DND-41 (cell line): ENCODE measurements at regions not wholly inside any gene's neighbourhood (a gene's known extent, or its start where the extent isn't known, plus 50 kb on each side); places are given as distances from the start of the nearest gene placed in this dataset.

Experiments used
- ATAC-seq: fragments of 200-7000 bp; cut with Tn5 transposase; 3 replicates; pipeline ENCODE4 v1.9.1; 2021; ENCODE audit warnings: low read depth; ENCODE audit not compliant: insufficient read depth
- DNase-seq: peaks from one replicate; pipeline ENCODE4 v3.0.0-alpha.2; 2020
- H2AFZ ChIP-seq: 2 replicates; pipeline ENCODE4 v1.6.0; 2012; ENCODE audit warnings: low read depth, low read length
- H3K27ac ChIP-seq: 2 replicates; pipeline ENCODE4 v1.5.1; 2012; ENCODE audit warnings: low read length, inconsistent platforms
- H3K27me3 ChIP-seq: fragments of 200-600 bp; sonication (generic); 2 replicates; pipeline ENCODE4 v1.6.0; 2012; ENCODE audit warnings: low read length, mild to moderate bottlenecking, inconsistent platforms; ENCODE audit not compliant: insufficient read depth, poor library complexity
- H3K36me3 ChIP-seq: 2 replicates; pipeline ENCODE4 v1.5.1; 2012; ENCODE audit warnings: low read length, inconsistent platforms; ENCODE audit not compliant: insufficient read depth
- H3K4me1 ChIP-seq: 2 replicates; pipeline ENCODE4 v1.5.1; 2012; ENCODE audit warnings: mild to moderate bottlenecking, low read length; ENCODE audit not compliant: insufficient read depth
- H3K4me2 ChIP-seq: 2 replicates; pipeline ENCODE4 v1.6.0; 2012; ENCODE audit warnings: mild to moderate bottlenecking, moderate library complexity, low read length, inconsistent platforms; ENCODE audit not compliant: insufficient read depth
- H3K4me3 ChIP-seq, 2 experiments: fragments of 200-600 bp in 1 of 2; shearing (Covaris generic) in 1 of 2; 2 replicates each; pipeline ENCODE4 v1.5.1; 2012 to 2016; ENCODE audit warnings: inconsistent platforms in 2 of 2, low read length in 2 of 2, mild to moderate bottlenecking in 2 of 2, low read depth in 1 of 2, moderate library complexity in 1 of 2
- H3K79me2 ChIP-seq: 2 replicates; pipeline ENCODE4 v1.6.0; 2012; ENCODE audit warnings: low read length, inconsistent platforms; ENCODE audit not compliant: insufficient read depth
- H3K9ac ChIP-seq: 2 replicates; pipeline ENCODE4 v1.6.0; 2012; ENCODE audit warnings: low read depth, mild to moderate bottlenecking, inconsistent platforms, low read length, moderate library complexity
- H3K9me3 ChIP-seq: 2 replicates; pipeline ENCODE4 v1.5.1; 2012; ENCODE audit warnings: low read length, moderate library complexity, mild to moderate bottlenecking, inconsistent platforms; ENCODE audit not compliant: insufficient read depth, severe bottlenecking
- H4K20me1 ChIP-seq: 2 replicates; pipeline ENCODE4 v1.6.0; 2012; ENCODE audit warnings: low read length; ENCODE audit not compliant: insufficient read depth
- EZH2 ChIP-seq: IDR thresholded peaks from 3 replicates; pipeline ENCODE4 v1.6.1; 2012; ENCODE audit warnings: borderline replicate concordance, low read depth, mild to moderate bottlenecking, moderate library complexity, low read length, inconsistent platforms; ENCODE audit not compliant: severe bottlenecking
- TF ChIP-seq, protein P1 (sequence below): IDR thresholded peaks from 2 replicates; pipeline ENCODE4 v1.5.1; 2012; ENCODE audit warnings: borderline replicate concordance, low read length, moderate library complexity, mild to moderate bottlenecking; ENCODE audit not compliant: poor library complexity, severe bottlenecking; ENCODE audit errors: extremely low read depth

DNA sequence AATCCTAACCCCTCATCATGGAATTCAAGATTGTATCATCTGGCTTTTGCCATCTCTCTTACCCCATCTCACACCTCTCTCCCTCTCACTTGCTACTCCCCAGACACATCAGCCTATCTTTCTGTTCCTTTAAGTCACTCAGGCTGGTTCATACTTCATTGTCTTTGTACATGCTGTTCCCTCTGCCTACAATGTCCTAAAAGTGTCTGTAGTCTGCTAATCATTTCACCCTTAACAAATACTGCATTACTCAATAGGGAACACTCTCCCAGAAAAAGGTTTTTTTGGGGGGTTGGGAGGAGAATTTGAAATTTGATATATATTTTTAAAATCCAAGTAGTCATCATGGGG lies 146.2 kb upstream of the KLF7 start:
- H3K79me2 ChIP-seq: no peaks in the 10 kb centered on the region

DNA sequence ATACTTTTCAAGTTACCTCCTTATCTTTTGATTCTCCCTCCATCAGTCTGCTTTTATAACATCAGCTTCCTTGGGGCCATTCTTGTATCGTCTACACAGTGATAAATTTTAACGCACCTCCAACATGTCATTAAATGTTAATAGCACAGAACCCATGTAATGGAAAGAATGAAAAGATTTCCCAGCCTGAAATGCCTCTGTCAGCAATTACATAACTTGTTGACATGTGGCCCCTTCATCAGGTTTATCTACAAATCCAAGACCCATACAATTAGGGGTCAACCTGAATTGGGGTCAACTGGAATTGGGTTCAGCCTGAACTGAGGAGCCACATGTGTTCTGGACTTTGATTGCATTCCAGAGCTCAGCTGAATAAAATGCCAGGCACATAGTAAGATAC lies 148.2 kb upstream of the KLF7 start:
- no peaks in the 10 kb centered on the region for H3K36me3 ChIP-seq

More for the DNA sequence above, 146.2 kb upstream of the KLF7 start:
- H4K20me1 ChIP-seq: no peaks in the 10 kb centered on the region
- TF ChIP-seq, protein P1, sequence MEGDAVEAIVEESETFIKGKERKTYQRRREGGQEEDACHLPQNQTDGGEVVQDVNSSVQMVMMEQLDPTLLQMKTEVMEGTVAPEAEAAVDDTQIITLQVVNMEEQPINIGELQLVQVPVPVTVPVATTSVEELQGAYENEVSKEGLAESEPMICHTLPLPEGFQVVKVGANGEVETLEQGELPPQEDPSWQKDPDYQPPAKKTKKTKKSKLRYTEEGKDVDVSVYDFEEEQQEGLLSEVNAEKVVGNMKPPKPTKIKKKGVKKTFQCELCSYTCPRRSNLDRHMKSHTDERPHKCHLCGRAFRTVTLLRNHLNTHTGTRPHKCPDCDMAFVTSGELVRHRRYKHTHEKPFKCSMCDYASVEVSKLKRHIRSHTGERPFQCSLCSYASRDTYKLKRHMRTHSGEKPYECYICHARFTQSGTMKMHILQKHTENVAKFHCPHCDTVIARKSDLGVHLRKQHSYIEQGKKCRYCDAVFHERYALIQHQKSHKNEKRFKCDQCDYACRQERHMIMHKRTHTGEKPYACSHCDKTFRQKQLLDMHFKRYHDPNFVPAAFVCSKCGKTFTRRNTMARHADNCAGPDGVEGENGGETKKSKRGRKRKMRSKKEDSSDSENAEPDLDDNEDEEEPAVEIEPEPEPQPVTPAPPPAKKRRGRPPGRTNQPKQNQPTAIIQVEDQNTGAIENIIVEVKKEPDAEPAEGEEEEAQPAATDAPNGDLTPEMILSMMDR: no peak
- no peak for TF ChIP-seq EZH2
- H3K9me3 ChIP-seq: no peaks in the 10 kb centered on the region
- ATAC-seq (no peak), DNase-seq (no peak)
- H3K27ac ChIP-seq: no peak overlapping the region
- no peak overlapping the region for H3K4me2 ChIP-seq
- no peaks in the 10 kb centered on the region for H3K4me1 ChIP-seq
- no peaks in the 10 kb centered on the region for H3K27me3 ChIP-seq
- H3K9ac ChIP-seq: no peak overlapping the region
- H3K36me3 ChIP-seq: no peaks in the 10 kb centered on the region
- no peak overlapping the region for H3K4me3 ChIP-seq
- no peak overlapping the region for H2AFZ ChIP-seq

DNA sequence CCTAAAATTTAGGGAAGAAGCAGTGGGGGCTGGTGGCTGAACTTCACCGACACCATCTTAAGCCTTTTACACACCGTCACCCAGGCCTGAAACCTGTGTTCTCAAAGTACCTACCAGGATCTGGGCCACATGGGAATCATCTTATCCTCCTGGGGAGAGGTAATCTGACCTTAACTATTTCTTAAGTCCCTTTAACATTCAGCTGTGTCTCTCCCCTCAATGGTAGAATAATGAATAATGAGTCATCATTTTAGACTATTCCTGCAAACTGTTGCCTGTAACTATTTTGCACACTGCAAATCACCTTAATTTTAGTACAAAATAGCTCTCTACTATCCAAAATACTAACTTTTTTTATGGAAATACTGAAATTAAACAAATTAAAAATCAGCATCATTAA lies 149.4 kb upstream of the KLF7 start:
- no peak for ATAC-seq
- no peaks in the 10 kb centered on the region for H3K9me3 ChIP-seq
- H3K4me3 ChIP-seq: no peak overlapping the region
- DNase-seq: no peak
- no peak overlapping the region for H3K27ac ChIP-seq
- no peak overlapping the region for H3K9ac ChIP-seq
- H3K79me2 ChIP-seq: no peaks in the 10 kb centered on the region
- H3K27me3 ChIP-seq: peaks cover 4% of the 10 kb centered on the region
- H3K4me2 ChIP-seq: no peak overlapping the region
- H4K20me1 ChIP-seq: no peaks in the 10 kb centered on the region
- H3K4me1 ChIP-seq: no peaks in the 10 kb centered on the region
- no peak for TF ChIP-seq EZH2
- TF ChIP-seq, protein P1: no peak
- no peaks in the 10 kb centered on the region for H3K36me3 ChIP-seq
- H2AFZ ChIP-seq: no peak overlapping the region

More for the DNA sequence above, 148.2 kb upstream of the KLF7 start:
- H4K20me1 ChIP-seq: no peaks in the 10 kb centered on the region
- TF ChIP-seq, protein P1: no peak
- TF ChIP-seq EZH2: no peak
- no peak overlapping the region for H3K9ac ChIP-seq
- H3K4me1 ChIP-seq: no peaks in the 10 kb centered on the region
- DNase-seq: no peak
- no peak overlapping the region for H3K27ac ChIP-seq
- no peaks in the 10 kb centered on the region for H3K9me3 ChIP-seq
- H3K4me3 ChIP-seq: no peak overlapping the region
- ATAC-seq: no peak
- no peak overlapping the region for H2AFZ ChIP-seq
- no peaks in the 10 kb centered on the region for H3K27me3 ChIP-seq
- no peaks in the 10 kb centered on the region for H3K79me2 ChIP-seq
- H3K4me2 ChIP-seq: no peak overlapping the region

DNA sequence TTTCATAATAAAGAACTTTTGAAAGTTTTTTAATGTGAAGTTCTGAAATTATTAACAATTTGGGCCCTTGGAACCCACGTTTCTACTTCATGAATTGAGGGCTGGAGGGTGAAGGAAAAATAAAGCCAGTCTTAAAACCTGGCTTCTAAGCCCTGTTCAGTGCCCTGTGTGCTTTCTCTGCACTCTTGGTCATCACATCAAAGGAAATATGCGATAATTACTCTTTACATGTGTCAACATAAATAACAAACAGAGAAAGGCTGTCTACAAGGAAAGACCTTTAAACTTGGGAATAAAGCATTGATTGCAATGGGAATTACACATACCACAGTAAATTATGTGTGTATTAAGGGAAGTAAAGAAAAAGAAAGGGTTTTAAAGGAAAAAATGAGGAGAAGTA lies 150.7 kb upstream of the KLF7 start:
- Histone ChIP-seq H3K79me2 (no peaks in the 10 kb centered on the region), H3K27me3 (peaks cover 4% of the 10 kb centered on the region), H3K4me1 (no peaks in the 10 kb centered on the region), H3K9me3 (no peaks in the 10 kb centered on the region), H2AFZ (no peak overlapping the region), H3K4me2 (no peak overlapping the region), H3K9ac (no peak overlapping the region), H3K4me3 (no peak overlapping the region), H3K36me3 (no peaks in the 10 kb centered on the region), H3K27ac (no peak overlapping the region), H4K20me1 (no peaks in the 10 kb centered on the region)
- TF ChIP-seq EZH2: no peak
- TF ChIP-seq, protein P1: no peak
- ATAC-seq: no peak
- no peak for DNase-seq
